ENCODE measurements at regions not wholly inside any gene's neighbourhood (a gene's known extent, or its start where the extent isn't known, plus 50 kb on each side); places are given as distances from the start of the nearest gene placed in this dataset.

DNA sequence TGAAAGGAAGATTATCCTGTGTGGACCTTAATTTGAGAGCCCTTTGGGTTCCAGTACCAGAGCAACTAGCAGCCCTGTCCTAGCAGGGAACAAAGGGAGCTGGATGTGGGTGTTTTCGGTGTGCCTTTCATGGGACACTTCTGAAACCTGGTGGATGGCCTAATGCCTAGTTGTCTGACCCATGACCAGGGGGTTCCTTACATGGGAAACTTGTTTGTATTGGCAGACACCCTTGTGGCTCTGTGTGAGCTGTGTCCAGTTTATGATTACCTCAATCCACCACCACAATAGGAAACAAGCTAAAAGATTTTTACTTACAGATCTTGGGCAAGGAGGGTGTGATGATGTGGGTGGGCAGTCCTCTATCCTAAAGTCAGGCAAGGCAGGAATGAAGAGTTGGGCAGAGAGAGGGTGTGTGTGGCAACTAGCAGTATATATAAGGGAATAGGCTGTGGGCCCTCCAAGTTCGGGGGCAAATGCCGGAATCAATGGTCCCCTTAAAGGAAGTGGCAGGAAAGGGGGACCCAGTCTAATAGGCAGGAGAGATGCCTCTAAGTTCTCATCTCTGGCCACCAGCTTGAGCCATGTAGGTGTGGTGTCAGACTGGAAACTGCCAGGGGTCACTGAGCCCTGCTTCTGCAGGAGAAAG is 264.6 kb downstream of the QKI start:
- H3K27me3 ChIP-seq (ENCODE audit: control insufficient read depth, insufficient read depth, low read length) = no peaks in the 10 kb centered on the region
- no peak overlapping the region for H3K4me3 ChIP-seq (ENCODE audit: insufficient read depth, low read depth, low read length)
- H3K36me3 ChIP-seq (replicated peaks; ENCODE audit: control insufficient read depth, insufficient read depth, low read length) = no peaks in the 10 kb centered on the region
- DNase-seq = no peak

DNA sequence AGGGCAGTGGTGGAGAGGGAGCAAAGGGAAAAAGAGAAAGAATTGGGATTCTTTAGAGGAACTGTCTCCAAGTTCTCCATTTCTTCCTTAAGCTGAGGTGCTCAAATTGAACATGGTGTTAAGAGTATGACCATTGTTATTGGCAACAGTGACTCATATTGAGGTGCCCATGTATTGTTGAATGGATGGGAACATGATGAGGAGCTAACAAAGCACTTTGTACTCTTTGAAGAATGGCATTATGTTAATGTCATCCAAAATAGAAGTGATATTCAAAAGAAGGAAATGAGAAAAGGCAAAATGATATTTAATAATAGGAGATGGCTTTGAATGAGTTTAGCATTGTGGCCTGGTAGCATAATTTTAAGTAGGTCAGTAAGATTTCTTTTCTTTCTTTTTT is 261.1 kb downstream of the QKI start:
- H3K27me3 ChIP-seq (ENCODE audit: control insufficient read depth, insufficient read depth, low read length) = no peaks in the 10 kb centered on the region
- no peak overlapping the region for H3K4me3 ChIP-seq (ENCODE audit: insufficient read depth, low read depth, low read length)
- DNase-seq = no peak
- no peaks in the 10 kb centered on the region for H3K36me3 ChIP-seq (replicated peaks; ENCODE audit: control insufficient read depth, insufficient read depth, low read length)

DNA sequence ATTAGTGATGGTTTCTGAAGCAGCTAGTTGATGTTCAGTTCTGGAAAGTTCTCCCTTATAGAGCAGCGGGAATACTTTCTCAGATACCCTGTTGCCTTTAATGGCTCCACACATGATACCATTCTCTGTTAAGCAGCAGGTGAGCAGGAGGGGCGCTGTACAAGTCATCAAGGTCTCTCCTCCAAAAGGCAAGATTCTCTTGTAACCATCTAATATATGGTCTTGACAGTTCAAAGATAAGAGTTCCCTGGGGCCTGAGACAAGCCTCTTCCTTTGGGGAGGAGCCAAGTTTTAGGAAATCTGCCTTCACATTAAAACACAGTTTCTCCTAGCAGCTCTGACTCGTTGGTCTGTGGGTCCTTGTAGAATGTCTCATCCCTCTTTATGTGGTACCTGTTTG is 258.2 kb downstream of the QKI start:
- Histone ChIP-seq H3K27me3 (ENCODE audit: control insufficient read depth, insufficient read depth, low read length) (no peaks in the 10 kb centered on the region), H3K36me3 (replicated peaks; ENCODE audit: control insufficient read depth, insufficient read depth, low read length) (no peaks in the 10 kb centered on the region), H3K4me3 (ENCODE audit: insufficient read depth, low read depth, low read length) (no peak overlapping the region)
- no peak for DNase-seq

DNA sequence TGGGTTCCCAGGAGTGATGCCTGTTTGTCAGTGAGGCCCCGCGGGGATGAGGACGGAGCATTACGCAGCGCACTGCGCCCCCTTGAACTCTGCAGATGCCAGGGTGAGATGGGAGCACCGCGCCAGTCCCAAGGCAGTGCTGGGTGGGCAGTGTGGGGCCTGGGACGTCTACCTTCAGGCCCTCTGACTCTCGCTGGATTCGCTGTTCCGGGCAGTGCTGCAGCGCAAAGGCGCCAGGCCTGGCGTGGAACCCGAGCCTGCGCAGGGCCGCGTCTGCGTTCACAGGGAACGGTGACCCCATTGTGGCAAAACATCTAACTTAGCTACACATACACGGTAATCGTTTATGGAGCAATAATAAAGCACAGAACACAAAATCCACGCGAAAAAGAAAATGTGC is 257.3 kb downstream of the QKI start:
- DNase-seq = no peak
- H3K36me3 ChIP-seq (replicated peaks; ENCODE audit: control insufficient read depth, insufficient read depth, low read length) = no peaks in the 10 kb centered on the region
- H3K27me3 ChIP-seq (ENCODE audit: control insufficient read depth, insufficient read depth, low read length) = no peaks in the 10 kb centered on the region
- no peak overlapping the region for H3K4me3 ChIP-seq (ENCODE audit: insufficient read depth, low read depth, low read length)

DNA sequence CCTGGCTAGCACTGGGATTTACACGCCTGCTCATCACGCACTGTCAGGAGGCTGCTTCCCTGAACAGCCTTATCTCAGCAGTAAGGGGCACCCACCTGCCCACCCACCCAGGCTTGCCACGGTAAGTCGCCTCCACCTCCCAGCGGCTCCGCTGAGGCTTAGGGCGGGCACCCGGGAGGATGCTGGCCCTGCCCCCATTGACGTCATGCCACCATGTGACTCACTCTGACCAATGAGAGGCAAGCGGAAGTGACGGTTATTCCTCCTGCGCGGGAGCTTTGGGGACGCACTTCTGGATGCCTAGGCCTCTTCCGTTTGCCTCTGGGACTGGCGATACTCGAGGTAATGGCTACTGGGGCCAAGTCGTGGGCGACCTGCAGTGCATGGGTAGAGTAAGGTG is 256.8 kb downstream of the QKI start:
- H3K36me3 ChIP-seq (replicated peaks; ENCODE audit: control insufficient read depth, insufficient read depth, low read length) = no peaks in the 10 kb centered on the region
- H3K4me3 ChIP-seq (ENCODE audit: insufficient read depth, low read depth, low read length) = no peak overlapping the region
- H3K27me3 ChIP-seq (ENCODE audit: control insufficient read depth, insufficient read depth, low read length) = no peaks in the 10 kb centered on the region
- DNase-seq = peak; percentile 39

DNA sequence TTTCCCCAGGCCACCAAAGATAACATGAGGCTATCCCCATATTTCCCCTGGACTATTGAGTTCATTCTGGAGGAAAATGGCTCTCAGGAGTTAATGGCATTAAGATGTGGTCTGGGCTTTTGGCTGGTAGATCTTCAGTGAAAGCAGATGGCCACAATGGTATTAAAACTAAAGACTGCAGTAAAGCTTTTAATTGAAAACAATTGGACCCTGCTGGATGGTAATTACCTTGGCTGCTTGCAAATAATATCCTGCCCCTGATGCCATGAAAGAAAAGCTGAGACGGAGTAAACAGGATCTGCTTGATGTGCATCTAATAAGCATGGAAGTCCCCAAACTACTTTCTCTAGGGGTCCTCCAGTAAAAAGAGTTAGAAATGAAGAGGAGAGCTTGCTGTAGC is 255.8 kb downstream of the QKI start:
- no peaks in the 10 kb centered on the region for H3K36me3 ChIP-seq (replicated peaks; ENCODE audit: control insufficient read depth, insufficient read depth, low read length)
- no peak for DNase-seq
- H3K27me3 ChIP-seq (ENCODE audit: control insufficient read depth, insufficient read depth, low read length) = no peaks in the 10 kb centered on the region
- H3K4me3 ChIP-seq (ENCODE audit: insufficient read depth, low read depth, low read length) = no peak overlapping the region

DNA sequence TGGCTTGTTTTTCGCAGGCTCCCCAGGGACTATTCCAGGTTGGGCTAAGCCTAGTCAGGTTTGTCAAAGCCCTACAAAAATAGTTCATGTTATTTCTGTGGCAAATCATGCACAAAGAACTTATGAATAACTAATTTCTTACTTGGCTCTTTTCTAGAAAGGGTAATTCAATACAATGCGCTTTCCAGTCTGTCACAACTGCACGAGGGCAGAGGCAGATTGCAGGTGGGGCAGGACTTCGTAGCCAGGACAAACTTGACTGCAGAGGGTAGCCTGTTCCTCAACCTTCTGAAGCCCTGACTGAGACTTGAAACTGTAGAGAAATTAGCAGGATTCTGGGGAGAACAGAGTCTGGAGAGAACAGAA is 253.5 kb downstream of the QKI start:
- Histone ChIP-seq H3K4me3 (ENCODE audit: insufficient read depth, low read depth, low read length) (no peak overlapping the region), H3K27me3 (ENCODE audit: control insufficient read depth, insufficient read depth, low read length) (no peaks in the 10 kb centered on the region)
- no peak for DNase-seq

DNA sequence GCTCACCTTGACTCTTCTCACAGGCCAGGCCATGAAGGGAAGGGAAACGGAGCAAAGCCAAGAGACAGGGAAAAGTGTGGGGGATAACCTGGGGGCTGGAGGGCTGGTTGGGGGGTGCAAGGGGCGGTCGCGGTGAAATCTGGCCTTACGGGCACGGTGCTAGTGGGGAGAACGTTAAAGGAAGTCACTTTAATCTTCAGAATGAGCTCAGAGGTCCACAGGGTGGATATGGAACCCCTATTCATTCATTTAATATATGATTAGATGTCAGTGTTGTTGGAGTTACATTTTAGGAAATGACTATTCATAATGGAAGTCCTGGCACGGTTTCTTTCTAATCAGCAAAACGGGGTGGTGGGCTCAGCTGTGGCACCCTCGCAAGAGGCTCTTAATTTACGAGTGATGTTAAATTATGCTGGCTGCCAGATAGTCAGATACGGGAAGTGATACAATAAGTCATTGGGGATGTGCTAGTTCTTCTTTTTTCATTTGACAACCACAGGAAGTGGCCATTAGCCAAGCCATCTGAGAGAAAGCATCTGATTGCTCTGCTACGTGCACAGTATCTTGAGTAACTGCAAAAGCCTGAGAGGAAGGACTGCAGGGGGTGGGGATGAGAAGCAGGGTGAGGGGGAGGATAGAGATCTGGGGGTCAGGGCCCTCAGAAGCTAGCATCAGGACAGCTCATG is 253.0 kb downstream of the QKI start:
- peak; percentile 35 for DNase-seq

More for the DNA sequence above, 253.5 kb downstream of the QKI start:
- H3K36me3 ChIP-seq (replicated peaks; ENCODE audit: control insufficient read depth, insufficient read depth, low read length) = no peaks in the 10 kb centered on the region

DNA sequence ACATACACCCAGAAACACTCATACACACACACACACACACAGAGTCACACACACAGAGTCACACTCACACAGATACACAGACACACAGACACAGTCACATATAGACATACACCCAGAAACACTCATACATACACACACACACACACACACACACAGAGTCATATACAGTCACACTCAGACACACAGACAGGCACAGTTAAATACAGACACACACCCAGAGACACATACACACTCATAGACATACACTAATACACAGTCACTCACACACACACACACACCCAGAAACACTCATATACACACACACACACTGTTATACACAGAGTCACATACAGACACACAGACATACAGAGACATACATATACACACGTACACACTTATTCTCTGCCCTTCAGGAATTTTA is 250.9 kb downstream of the QKI start:
- Histone ChIP-seq H3K36me3 (replicated peaks; ENCODE audit: control insufficient read depth, insufficient read depth, low read length) (no peaks in the 10 kb centered on the region), H3K27me3 (ENCODE audit: control insufficient read depth, insufficient read depth, low read length) (no peaks in the 10 kb centered on the region), H3K4me3 (ENCODE audit: insufficient read depth, low read depth, low read length) (no peak overlapping the region)
- no peak for DNase-seq

More for the DNA sequence above, 253.0 kb downstream of the QKI start:
- Histone ChIP-seq H3K4me3 (ENCODE audit: insufficient read depth, low read depth, low read length) (no peak overlapping the region), H3K36me3 (replicated peaks; ENCODE audit: control insufficient read depth, insufficient read depth, low read length) (no peaks in the 10 kb centered on the region), H3K27me3 (ENCODE audit: control insufficient read depth, insufficient read depth, low read length) (no peaks in the 10 kb centered on the region)

DNA sequence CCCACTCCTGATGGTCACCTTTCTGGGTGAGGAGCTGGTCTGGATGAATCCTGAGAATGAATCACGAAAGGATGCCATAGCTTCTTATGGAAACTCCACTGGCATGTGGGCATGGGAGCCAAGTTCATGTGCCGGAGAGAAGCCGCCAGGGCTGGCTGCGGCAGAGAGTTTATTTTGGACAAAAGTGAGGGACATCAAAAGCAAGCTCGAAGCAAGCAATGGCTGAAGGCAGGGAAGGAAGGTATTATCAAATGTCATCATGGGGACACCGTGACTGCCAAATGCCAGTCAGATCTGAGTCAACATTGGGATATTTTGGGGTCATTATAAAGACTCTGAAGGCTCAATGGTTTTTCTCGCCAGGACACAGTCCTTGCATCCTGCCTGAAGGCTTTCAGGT is 249.1 kb downstream of the QKI start:
- DNase-seq = no peak
- H3K36me3 ChIP-seq (replicated peaks; ENCODE audit: control insufficient read depth, insufficient read depth, low read length) = no peaks in the 10 kb centered on the region
- H3K27me3 ChIP-seq (ENCODE audit: control insufficient read depth, insufficient read depth, low read length) = no peaks in the 10 kb centered on the region
- H3K4me3 ChIP-seq (ENCODE audit: insufficient read depth, low read depth, low read length) = no peak overlapping the region

DNA sequence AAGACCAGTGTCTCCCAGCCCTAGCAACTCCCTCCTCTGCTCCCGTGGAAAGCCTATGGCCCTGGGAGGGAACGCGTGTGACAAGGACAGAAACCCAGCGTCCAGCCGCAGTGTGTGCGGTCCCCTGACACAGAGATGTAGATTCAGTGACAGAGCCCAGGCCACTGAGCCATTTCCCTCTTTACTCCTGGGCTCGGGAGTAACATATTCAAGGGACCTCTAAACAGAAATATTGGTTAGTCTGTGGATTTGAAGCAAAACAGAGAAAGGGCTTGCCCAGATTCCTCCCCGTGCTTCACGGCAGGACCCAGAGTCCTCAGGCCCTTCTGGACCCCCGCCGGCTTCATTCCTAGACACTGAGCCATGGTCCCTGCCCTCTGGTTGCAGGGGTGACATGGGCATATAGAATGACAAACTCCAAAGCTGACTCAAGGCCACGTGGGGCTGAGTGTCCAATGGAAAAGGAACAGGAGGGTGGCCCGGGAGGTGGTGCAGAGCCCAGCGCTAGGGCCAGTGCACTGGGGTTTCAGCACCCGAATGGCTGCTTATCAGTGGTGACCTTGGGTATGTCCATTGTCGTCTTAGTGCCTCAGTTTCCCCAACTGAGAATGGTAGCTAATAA is 248.2 kb downstream of the QKI start:
- no peak for DNase-seq
- Histone ChIP-seq H3K36me3 (replicated peaks; ENCODE audit: control insufficient read depth, insufficient read depth, low read length) (no peaks in the 10 kb centered on the region), H3K4me3 (ENCODE audit: insufficient read depth, low read depth, low read length) (no peak overlapping the region), H3K27me3 (ENCODE audit: control insufficient read depth, insufficient read depth, low read length) (no peaks in the 10 kb centered on the region)

DNA sequence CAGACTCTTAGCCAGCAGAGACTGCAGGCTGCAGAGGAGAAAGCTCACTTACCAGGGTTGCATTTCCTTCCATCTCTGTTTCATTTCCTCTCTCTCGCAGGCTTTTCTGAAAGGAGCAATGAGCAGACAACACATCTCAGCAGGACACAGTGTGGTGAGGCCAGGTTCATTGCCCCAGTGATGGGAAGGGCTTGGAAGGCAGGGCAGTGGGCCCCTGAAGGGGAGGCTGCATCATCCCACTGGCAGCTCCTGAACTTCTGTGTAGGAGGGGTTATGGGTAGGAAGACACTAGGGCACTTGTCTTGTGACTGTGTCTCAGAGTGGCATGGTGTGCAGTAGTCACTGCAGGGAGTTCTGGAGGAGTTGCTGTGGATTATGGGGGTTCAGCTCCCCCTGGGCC is 246.8 kb downstream of the QKI start:
- no peak for DNase-seq
- H3K27me3 ChIP-seq (ENCODE audit: control insufficient read depth, insufficient read depth, low read length) = no peaks in the 10 kb centered on the region
- H3K36me3 ChIP-seq (replicated peaks; ENCODE audit: control insufficient read depth, insufficient read depth, low read length) = no peaks in the 10 kb centered on the region
- H3K4me3 ChIP-seq (ENCODE audit: insufficient read depth, low read depth, low read length) = no peak overlapping the region

DNA sequence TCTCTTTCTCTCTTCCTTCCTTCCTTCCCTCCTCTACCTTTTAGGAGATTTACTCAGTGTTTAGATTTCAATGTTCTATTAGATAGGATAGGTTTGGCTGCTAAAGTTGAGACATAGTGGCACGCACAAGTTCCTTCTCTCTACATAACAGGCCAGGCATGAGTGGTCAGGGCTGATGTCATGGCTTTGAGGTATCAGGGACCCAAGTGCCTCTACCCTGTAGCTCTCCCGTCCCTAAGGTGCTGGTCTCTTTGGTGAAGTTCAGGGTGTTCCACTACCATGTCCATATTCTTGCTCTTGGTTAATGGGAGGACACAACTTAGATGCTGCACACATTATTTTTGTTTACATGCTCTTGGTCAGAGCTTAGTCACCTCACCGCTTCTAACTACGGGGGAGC is 245.3 kb downstream of the QKI start:
- no peak overlapping the region for H3K4me3 ChIP-seq (ENCODE audit: insufficient read depth, low read depth, low read length)
- no peaks in the 10 kb centered on the region for H3K27me3 ChIP-seq (ENCODE audit: control insufficient read depth, insufficient read depth, low read length)
- H3K36me3 ChIP-seq (replicated peaks; ENCODE audit: control insufficient read depth, insufficient read depth, low read length) = no peaks in the 10 kb centered on the region
- no peak for DNase-seq

DNA sequence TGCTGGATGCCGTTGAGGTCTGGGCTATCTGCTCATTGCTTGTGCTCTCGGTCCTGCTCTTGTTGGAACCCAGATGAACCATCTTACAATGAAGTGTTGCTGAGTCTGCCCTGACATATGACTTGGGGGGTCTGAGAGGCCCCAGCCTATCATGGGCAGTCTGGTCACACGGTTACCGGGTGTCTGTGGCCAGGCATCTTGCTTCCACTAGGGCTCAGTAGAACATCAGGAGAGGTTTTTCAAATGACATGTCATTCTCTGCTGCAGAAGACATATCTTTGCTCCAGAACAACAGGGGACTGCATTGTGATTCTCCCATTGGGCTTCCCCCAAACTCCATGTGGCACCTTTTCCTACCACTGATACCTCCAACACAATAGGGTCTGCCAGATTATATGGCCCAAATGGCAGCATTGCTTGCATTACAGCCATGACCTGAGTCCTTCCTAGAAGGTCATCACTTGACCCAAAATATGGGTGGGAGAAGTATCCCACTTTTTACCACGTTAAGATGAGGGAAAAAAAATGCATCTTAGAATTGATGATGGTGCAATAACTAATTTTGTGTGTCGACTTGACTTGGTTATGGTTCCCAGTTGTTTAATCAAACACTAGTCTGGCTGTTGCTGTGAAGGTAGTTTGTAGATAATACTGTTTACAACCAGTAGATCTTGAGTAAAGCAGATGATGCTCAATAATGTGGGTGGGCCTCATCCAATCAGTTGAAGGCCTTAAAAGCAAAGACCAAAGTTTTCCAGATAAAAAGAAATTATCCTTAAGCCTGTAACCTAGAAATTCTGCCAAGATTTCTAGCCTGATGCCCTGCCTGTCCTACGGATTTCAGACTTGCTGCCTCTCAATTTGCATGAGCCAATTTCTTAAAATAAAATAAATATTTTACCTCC is 241.0 kb downstream of the QKI start:
- Histone ChIP-seq H3K36me3 (replicated peaks; ENCODE audit: control insufficient read depth, insufficient read depth, low read length) (no peaks in the 10 kb centered on the region), H3K27me3 (ENCODE audit: control insufficient read depth, insufficient read depth, low read length) (no peaks in the 10 kb centered on the region), H3K4me3 (ENCODE audit: insufficient read depth, low read depth, low read length) (no peak overlapping the region)
- no peak for DNase-seq
